Thyroid gland (tissue), 4 donors: ENCODE measurements at regions not wholly inside any gene's neighbourhood (a gene's known extent, or its start where the extent isn't known, plus 50 kb on each side); places are given as distances from the start of the nearest gene placed in this dataset.
"Not testable (repeated sequence)": the region's sequence is repeated elsewhere in the genome, so short reads cannot be mapped to it uniquely, and the experiment has no call there.

Experiments used
- POLR2A ChIP-seq, 2 donors: fragments of 450-650 bp; IDR thresholded peaks; one replicate each; pipeline ENCODE4 v1.6.1; 2017; ENCODE audit warnings: antibody characterized with exemption in 2 of 2, mild to moderate bottlenecking in 2 of 2, moderate library complexity in 1 of 2
- TF ChIP-seq, protein P1 (sequence below), 6 experiments: fragments of 200-600 bp in 3 of 6; fragments of 450-650 bp in 3 of 6; sonication (generic) in 3 of 6; IDR thresholded peaks; one replicate each; pipeline ENCODE4 v1.5.1; 2016 to 2019; ENCODE audit warnings: antibody characterized with exemption in 6 of 6, mild to moderate bottlenecking in 2 of 6, inconsistent platforms in 1 of 6, moderate library complexity in 1 of 6

DNA sequence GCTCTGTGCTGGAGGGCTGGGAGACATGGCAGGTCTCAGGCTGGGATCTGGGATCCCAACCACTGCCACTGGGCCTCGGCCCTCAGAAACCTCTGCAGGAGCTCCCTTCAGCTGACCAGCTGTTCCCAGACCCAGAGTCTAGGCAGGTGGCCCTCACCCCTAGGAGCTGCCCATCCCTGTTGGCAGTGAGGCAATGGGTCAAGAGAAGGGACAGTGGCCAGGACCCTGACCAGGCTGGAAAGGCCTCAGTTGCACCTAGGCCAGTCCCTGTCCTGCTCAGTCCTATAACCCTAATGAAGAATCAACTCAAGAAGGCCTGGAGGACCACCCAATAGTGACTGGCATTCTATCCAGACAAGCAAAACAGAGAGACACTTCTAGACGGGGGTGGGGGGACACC lies 52.4 kb upstream of the POTEH start:
- TF ChIP-seq, protein P1, sequence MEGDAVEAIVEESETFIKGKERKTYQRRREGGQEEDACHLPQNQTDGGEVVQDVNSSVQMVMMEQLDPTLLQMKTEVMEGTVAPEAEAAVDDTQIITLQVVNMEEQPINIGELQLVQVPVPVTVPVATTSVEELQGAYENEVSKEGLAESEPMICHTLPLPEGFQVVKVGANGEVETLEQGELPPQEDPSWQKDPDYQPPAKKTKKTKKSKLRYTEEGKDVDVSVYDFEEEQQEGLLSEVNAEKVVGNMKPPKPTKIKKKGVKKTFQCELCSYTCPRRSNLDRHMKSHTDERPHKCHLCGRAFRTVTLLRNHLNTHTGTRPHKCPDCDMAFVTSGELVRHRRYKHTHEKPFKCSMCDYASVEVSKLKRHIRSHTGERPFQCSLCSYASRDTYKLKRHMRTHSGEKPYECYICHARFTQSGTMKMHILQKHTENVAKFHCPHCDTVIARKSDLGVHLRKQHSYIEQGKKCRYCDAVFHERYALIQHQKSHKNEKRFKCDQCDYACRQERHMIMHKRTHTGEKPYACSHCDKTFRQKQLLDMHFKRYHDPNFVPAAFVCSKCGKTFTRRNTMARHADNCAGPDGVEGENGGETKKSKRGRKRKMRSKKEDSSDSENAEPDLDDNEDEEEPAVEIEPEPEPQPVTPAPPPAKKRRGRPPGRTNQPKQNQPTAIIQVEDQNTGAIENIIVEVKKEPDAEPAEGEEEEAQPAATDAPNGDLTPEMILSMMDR (IDR thresholded peaks at IDR 0.05), result not testable (repeated sequence)
- not testable (repeated sequence) for TF ChIP-seq POLR2A (IDR thresholded peaks at IDR 0.05)
